Effector memory CD8-positive, alpha-beta T cell (primary cell): ENCODE measurements at regions not wholly inside any gene's neighbourhood (a gene's known extent, or its start where the extent isn't known, plus 50 kb on each side); places are given as distances from the start of the nearest gene placed in this dataset.
A peak's percentile ranks its signal among the peaks of the same experiment; 100 is the strongest.

Experiments
- ATAC-seq: fragments of 150-1000 bp; cut with Tn5 transposase; replicated peaks from 2 replicates; pipeline ENCODE4 v1.10.0; 2021; ENCODE audit warnings: mild to moderate bottlenecking, moderate library complexity
- DNase-seq, 3 experiments: peaks; one replicate each; pipeline ENCODE4 v3.0.0; 2021
- H3K27ac Mint-ChIP-seq, 2 donors: one replicate each; pipeline ENCODE4 v1.8.0; 2022; ENCODE audit warnings: mild to moderate bottlenecking in 2 of 2, mixed read lengths in 2 of 2, moderate library complexity in 2 of 2
- H3K27me3 Mint-ChIP-seq, 2 donors: one replicate each; pipeline ENCODE4 v1.8.0; 2022; ENCODE audit warnings: mixed read lengths in 2 of 2
- H3K36me3 Mint-ChIP-seq: one replicate; pipeline ENCODE4 v1.8.0; 2022; ENCODE audit warnings: mild to moderate bottlenecking, moderate library complexity, mixed read lengths; ENCODE audit not compliant: insufficient read depth
- H3K4me1 Mint-ChIP-seq, 2 donors: one replicate each; pipeline ENCODE4 v1.8.0; 2022; ENCODE audit warnings: low read depth in 2 of 2, mixed read lengths in 2 of 2
- H3K4me3 Mint-ChIP-seq, 2 donors: one replicate each; pipeline ENCODE4 v1.8.0; 2022; ENCODE audit warnings: mild to moderate bottlenecking in 2 of 2, mixed read lengths in 2 of 2, moderate library complexity in 2 of 2
- H3K9me3 Mint-ChIP-seq, 2 donors: one replicate each; pipeline ENCODE4 v1.8.0; 2022; ENCODE audit warnings: mixed read lengths in 2 of 2

GRCh38 chr9:105055917-105056316, 128.0 kb upstream of the ABCA1 start:
- peaks cover 2 to 7% of the 10 kb centered on the region in 2 donors for H3K4me1 Mint-ChIP-seq
- ATAC-seq (no peak), DNase-seq (no peak)
- no peak overlapping the region for H3K4me3 Mint-ChIP-seq
- no peaks in the 10 kb centered on the region for H3K9me3 Mint-ChIP-seq
- H3K27ac Mint-ChIP-seq = no peak overlapping the region
- H3K36me3 Mint-ChIP-seq = no peaks in the 10 kb centered on the region
- H3K27me3 Mint-ChIP-seq = peaks cover 16 to 26% of the 10 kb centered on the region in 2 donors

- Mint-ChIP-seq H3K27me3 (peaks cover 27 to 42% of the 10 kb centered on the region in 2 donors), H3K36me3 (no peaks in the 10 kb centered on the region), H3K9me3 (no peaks in the 10 kb centered on the region), H3K4me3 (no peak overlapping the region), H3K27ac (no peak overlapping the region), H3K4me1 (peaks cover 5 to 7% of the 10 kb centered on the region in 2 donors)
- DNase-seq (no peak), ATAC-seq (no peak)
These were observed 129.6 kb upstream of the ABCA1 start for GRCh38 chr9:105057551-105057950.

DNA sequence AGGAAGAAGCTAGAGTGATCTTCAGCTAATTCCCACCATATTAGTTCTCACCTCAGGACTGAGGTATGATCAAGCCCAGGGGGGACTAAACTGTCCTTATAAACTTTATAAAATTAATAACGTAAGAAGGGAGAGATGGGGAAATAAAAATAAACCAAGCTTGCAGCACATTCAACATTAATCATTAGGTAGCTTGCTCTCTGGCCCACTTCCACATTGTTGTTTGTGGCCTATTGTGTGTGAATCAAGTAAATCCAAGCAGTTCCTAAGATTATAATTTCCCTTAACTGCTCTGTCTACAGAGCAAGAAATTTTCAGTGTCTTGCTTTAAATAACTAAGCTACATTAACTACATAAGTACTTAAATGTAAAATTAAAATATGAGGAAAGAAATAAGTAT, 131.3 kb upstream of the ABCA1 start:
- DNase-seq (no peak), ATAC-seq (no peak)
- peaks cover 0 to 6% of the 10 kb centered on the region in 2 donors for H3K4me1 Mint-ChIP-seq
- H3K27ac Mint-ChIP-seq = no peak overlapping the region
- H3K9me3 Mint-ChIP-seq = no peaks in the 10 kb centered on the region
- H3K36me3 Mint-ChIP-seq = no peaks in the 10 kb centered on the region
- H3K27me3 Mint-ChIP-seq = peaks cover 22 to 42% of the 10 kb centered on the region in 2 donors
- H3K4me3 Mint-ChIP-seq = no peak overlapping the region

- DNase-seq = no peak
- H3K9me3 Mint-ChIP-seq = no peaks in the 10 kb centered on the region
- no peaks in the 10 kb centered on the region for H3K36me3 Mint-ChIP-seq
- ATAC-seq = no peak
- no peak overlapping the region for H3K27ac Mint-ChIP-seq
- H3K4me1 Mint-ChIP-seq = peaks cover 0 to 6% of the 10 kb centered on the region in 2 donors
- H3K27me3 Mint-ChIP-seq = peaks cover 33 to 66% of the 10 kb centered on the region in 2 donors
- H3K4me3 Mint-ChIP-seq = no peak overlapping the region
These were observed 134.4 kb upstream of the ABCA1 start for GRCh38 chr9:105062222-105062855.

DNA sequence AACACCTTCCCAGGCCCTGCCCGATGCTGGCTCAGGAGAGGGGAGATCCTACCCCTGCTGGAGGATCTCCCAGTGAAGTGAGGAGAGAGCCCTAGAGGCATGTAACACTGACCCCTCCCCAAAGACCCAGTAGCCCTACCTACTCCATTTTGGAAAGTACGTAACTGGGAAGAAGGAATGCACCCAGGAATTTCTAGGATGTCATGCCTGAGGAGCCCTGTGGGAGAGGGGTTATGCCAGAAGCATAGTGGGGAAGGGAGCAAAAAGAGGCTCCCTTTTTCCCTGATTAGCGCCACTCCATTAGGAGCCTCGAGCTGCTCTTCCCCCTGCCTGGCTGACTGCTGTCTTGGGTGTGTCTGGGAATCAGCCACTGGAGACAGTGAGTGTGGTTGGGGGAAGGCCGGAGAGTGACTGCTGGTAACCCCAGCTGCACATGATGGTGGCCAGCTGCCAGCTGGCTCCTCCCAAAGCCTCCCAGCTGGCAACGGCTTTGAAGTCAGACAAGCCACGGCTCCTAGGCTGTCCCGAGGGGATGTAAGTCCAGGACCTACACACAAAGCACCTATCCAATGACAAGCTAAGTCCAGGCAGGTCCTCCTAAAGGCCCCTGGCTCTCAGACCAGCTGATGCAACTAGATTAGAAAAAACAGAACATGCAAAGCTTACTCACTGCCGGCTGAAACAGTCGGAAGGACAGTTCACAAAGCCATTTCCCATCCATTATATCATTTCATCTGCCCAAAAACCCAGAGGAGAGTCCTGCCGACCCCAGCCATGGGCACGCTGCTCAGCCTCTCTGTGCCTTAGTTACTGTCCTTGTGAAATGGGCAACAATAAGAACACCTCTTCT, 136.5 kb upstream of the ABCA1 start:
- H3K27me3 Mint-ChIP-seq = peaks cover 33 to 59% of the 10 kb centered on the region in 2 donors
- ATAC-seq (no peak), DNase-seq (no peak)
- H3K36me3 Mint-ChIP-seq = no peaks in the 10 kb centered on the region
- H3K4me3 Mint-ChIP-seq = no peak overlapping the region
- H3K4me1 Mint-ChIP-seq = peaks cover 0 to 6% of the 10 kb centered on the region in 2 donors
- H3K9me3 Mint-ChIP-seq = no peaks in the 10 kb centered on the region
- peak overlapping the region in 1 of 2 donors; percentile 33 for H3K27ac Mint-ChIP-seq

DNA sequence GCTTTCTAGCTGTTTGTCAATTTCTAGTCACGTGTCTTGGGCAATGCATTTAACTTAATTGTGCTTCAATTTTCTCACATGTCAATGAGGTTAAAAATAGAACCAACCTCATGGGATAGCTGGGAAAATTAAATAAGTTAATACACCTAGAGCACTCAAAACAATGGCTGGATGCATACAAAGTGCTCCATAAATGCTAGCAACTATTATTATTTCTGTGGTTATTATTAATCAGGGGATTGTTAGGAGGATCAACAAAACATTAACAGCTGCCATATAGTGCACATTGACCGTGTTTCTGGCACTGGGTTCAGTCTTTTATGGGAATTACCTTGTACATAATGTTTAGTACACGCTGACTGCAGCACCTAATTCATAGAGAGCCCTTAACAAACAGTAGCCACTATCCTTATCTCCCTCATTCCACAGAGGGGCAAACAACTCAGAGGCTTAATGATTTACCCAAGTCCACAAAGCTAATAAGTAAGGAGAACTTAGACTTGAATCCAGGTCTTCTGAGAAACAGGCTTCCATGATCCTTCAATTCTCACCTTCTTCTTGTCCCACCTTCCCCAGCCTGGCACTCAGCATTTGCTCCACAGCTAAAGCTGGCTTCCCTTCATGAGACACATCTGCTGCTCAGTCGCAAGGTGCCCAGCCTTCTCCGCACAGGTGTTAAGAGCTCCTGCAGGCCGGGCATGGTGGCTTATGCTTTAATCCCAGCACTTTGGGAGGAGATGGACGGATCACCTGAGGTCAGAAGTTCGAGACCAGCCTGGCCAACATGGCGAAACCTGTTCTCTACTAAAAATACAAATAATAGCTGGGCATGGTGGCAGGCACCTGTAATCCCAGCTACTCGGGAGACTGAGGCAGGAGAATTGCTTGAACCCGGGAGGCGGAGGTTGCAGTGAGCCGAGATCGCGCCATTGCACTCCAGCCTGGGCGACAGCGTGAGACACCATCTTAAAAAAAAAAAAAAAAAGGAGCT, 137.4 kb upstream of the ABCA1 start:
- no peak overlapping the region for H3K4me3 Mint-ChIP-seq
- H3K4me1 Mint-ChIP-seq = peaks cover 0 to 6% of the 10 kb centered on the region in 2 donors
- H3K36me3 Mint-ChIP-seq = no peaks in the 10 kb centered on the region
- no peak overlapping the region for H3K27ac Mint-ChIP-seq
- no peaks in the 10 kb centered on the region for H3K9me3 Mint-ChIP-seq
- H3K27me3 Mint-ChIP-seq = peaks cover 32 to 56% of the 10 kb centered on the region in 2 donors
- ATAC-seq (no peak), DNase-seq (no peak)

GRCh38 chr9:105066275-105066865, 138.4 kb upstream of the ABCA1 start:
- Mint-ChIP-seq H3K36me3 (no peaks in the 10 kb centered on the region), H3K4me3 (no peak overlapping the region), H3K27me3 (peaks cover 22 to 47% of the 10 kb centered on the region in 2 donors), H3K27ac (no peak overlapping the region), H3K9me3 (no peaks in the 10 kb centered on the region), H3K4me1 (peaks cover 0 to 6% of the 10 kb centered on the region in 2 donors)
- DNase-seq (no peak), ATAC-seq (no peak)

GRCh38 chr9:105067895-105068580, 140.1 kb upstream of the ABCA1 start:
- Mint-ChIP-seq H3K9me3 (no peaks in the 10 kb centered on the region), H3K36me3 (no peaks in the 10 kb centered on the region), H3K4me1 (peaks cover 0 to 3% of the 10 kb centered on the region in 2 donors), H3K27me3 (peaks cover 11 to 32% of the 10 kb centered on the region in 2 donors), H3K27ac (no peak overlapping the region), H3K4me3 (no peak overlapping the region)
- DNase-seq = no peak
- no peak for ATAC-seq

GRCh38 chr9:105069285-105069684, 141.3 kb upstream of the ABCA1 start:
- Mint-ChIP-seq H3K9me3 (no peaks in the 10 kb centered on the region), H3K27ac (no peak overlapping the region), H3K4me1 (no peaks in the 10 kb centered on the region), H3K27me3 (peaks cover 11 to 24% of the 10 kb centered on the region in 2 donors), H3K4me3 (no peak overlapping the region), H3K36me3 (no peaks in the 10 kb centered on the region)
- ATAC-seq (no peak), DNase-seq (no peak)

DNA sequence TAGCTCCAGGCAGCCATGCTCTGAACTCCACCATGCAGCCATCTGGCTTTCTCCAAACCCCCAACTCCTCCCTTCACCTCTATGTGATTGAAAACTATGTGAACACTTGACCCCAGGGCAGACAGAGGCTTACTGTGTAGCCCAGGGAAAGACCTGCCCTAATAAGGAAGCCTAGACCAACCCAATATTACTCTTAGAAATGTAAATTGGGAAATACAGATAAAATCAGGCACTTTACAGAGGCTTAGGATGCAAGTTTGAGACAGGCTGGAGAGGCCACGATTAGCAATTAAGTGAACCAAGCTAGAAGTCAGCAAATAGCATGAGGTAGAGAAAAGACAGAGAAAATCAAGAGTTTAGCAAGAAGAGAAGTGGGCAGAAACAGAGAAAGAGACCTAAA, 141.7 kb upstream of the ABCA1 start:
- no peak overlapping the region for H3K4me3 Mint-ChIP-seq
- no peak overlapping the region for H3K27ac Mint-ChIP-seq
- H3K27me3 Mint-ChIP-seq = peaks cover 9 to 20% of the 10 kb centered on the region in 2 donors
- H3K9me3 Mint-ChIP-seq = no peaks in the 10 kb centered on the region
- H3K4me1 Mint-ChIP-seq = no peaks in the 10 kb centered on the region
- no peak for ATAC-seq
- no peak for DNase-seq
- no peaks in the 10 kb centered on the region for H3K36me3 Mint-ChIP-seq

DNA sequence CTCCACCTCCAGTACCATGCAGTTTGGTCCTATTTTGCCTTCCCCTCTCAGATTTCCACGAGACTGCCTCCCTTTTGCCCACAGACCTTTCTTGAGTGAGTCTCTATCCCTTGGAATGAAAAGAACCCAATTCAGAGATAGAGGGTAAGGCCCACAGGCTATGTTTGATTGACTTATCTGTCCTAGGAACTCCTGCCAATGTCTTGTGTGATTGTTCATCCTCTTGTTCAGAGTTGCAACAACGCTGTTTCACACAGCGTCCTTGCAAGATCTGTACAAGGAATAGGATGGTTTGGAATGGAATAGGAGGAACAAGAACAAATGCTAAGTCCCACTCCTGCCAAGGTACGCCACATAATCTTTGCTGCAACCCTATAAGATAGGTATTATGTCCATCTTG, 142.2 kb upstream of the ABCA1 start:
- ATAC-seq (no peak), DNase-seq (no peak)
- no peak overlapping the region for H3K4me3 Mint-ChIP-seq
- H3K9me3 Mint-ChIP-seq = no peaks in the 10 kb centered on the region
- no peaks in the 10 kb centered on the region for H3K36me3 Mint-ChIP-seq
- peaks cover 4 to 15% of the 10 kb centered on the region in 2 donors for H3K27me3 Mint-ChIP-seq
- no peak overlapping the region for H3K27ac Mint-ChIP-seq
- H3K4me1 Mint-ChIP-seq = no peaks in the 10 kb centered on the region

- Mint-ChIP-seq H3K9me3 (no peaks in the 10 kb centered on the region), H3K4me1 (no peaks in the 10 kb centered on the region), H3K36me3 (no peaks in the 10 kb centered on the region), H3K4me3 (no peak overlapping the region), H3K27me3 (no peaks in the 10 kb centered on the region), H3K27ac (no peak overlapping the region)
- ATAC-seq (no peak), DNase-seq (no peak)
These were observed 144.5 kb upstream of the ABCA1 start for GRCh38 chr9:105072476-105072875.
